ENCODE measurements at regions not wholly inside any gene's neighbourhood (a gene's known extent, or its start where the extent isn't known, plus 50 kb on each side); places are given as distances from the start of the nearest gene placed in this dataset.

- no peak overlapping the region for H3K4me3 ChIP-seq (ENCODE audit: low read depth, low read length)
- no peak for TF ChIP-seq CTCF (IDR thresholded peaks at IDR 0.05; ENCODE audit: borderline replicate concordance, insufficient read depth, low read depth, low read length)
Measured at GRCh38 chr10:10164848-10165247, 852.8 kb upstream of the CELF2 start.

- H3K4me3 ChIP-seq (ENCODE audit: low read depth, low read length): no peak overlapping the region
- no peak for TF ChIP-seq CTCF (IDR thresholded peaks at IDR 0.05; ENCODE audit: borderline replicate concordance, insufficient read depth, low read depth, low read length)
Measured at GRCh38 chr10:10165415-10165814, 852.3 kb upstream of the CELF2 start.

- TF ChIP-seq CTCF (IDR thresholded peaks at IDR 0.05; ENCODE audit: borderline replicate concordance, insufficient read depth, low read depth, low read length): no peak
- no peak overlapping the region for H3K4me3 ChIP-seq (ENCODE audit: low read depth, low read length)
Measured at GRCh38 chr10:10178476-10178875, 839.2 kb upstream of the CELF2 start.

- TF ChIP-seq CTCF (IDR thresholded peaks at IDR 0.05; ENCODE audit: borderline replicate concordance, insufficient read depth, low read depth, low read length): no peak
- no peak overlapping the region for H3K4me3 ChIP-seq (ENCODE audit: low read depth, low read length)
Measured at GRCh38 chr10:10193848-10194247, 823.8 kb upstream of the CELF2 start.

GRCh38 chr10:10196701-10197100 lies 821.0 kb upstream of the CELF2 start:
- H3K4me3 ChIP-seq (ENCODE audit: low read depth, low read length): no peak overlapping the region

GRCh38 chr10:10197423-10197822 lies 820.2 kb upstream of the CELF2 start:
- H3K4me3 ChIP-seq (ENCODE audit: low read depth, low read length): no peak overlapping the region
- TF ChIP-seq CTCF (IDR thresholded peaks at IDR 0.05; ENCODE audit: borderline replicate concordance, insufficient read depth, low read depth, low read length): no peak

More at GRCh38 chr10:10196701-10197100, 821.0 kb upstream of the CELF2 start:
- TF ChIP-seq CTCF (IDR thresholded peaks at IDR 0.05; ENCODE audit: borderline replicate concordance, insufficient read depth, low read depth, low read length): no peak

- H3K4me3 ChIP-seq (ENCODE audit: low read depth, low read length): no peak overlapping the region
- TF ChIP-seq CTCF (IDR thresholded peaks at IDR 0.05; ENCODE audit: borderline replicate concordance, insufficient read depth, low read depth, low read length): no peak
Measured at GRCh38 chr10:10198363-10198762, 819.3 kb upstream of the CELF2 start.

Data from GM12875 (cell line).